DND-41 (cell line): ENCODE measurements at regions not wholly inside any gene's neighbourhood (a gene's known extent, or its start where the extent isn't known, plus 50 kb on each side); places are given as distances from the start of the nearest gene placed in this dataset.
"Not testable (repeated sequence)": the region's sequence is repeated elsewhere in the genome, so short reads cannot be mapped to it uniquely, and the experiment has no call there.

Source experiments
- ATAC-seq: fragments of 200-7000 bp; cut with Tn5 transposase; 3 replicates; pipeline ENCODE4 v1.9.1; 2021; ENCODE audit warnings: low read depth; ENCODE audit not compliant: insufficient read depth
- DNase-seq: peaks from one replicate; pipeline ENCODE4 v3.0.0-alpha.2; 2020
- H2AFZ ChIP-seq: 2 replicates; pipeline ENCODE4 v1.6.0; 2012; ENCODE audit warnings: low read depth, low read length
- H3K27ac ChIP-seq: 2 replicates; pipeline ENCODE4 v1.5.1; 2012; ENCODE audit warnings: low read length, inconsistent platforms
- H3K27me3 ChIP-seq: fragments of 200-600 bp; sonication (generic); 2 replicates; pipeline ENCODE4 v1.6.0; 2012; ENCODE audit warnings: low read length, mild to moderate bottlenecking, inconsistent platforms; ENCODE audit not compliant: insufficient read depth, poor library complexity
- H3K36me3 ChIP-seq: 2 replicates; pipeline ENCODE4 v1.5.1; 2012; ENCODE audit warnings: low read length, inconsistent platforms; ENCODE audit not compliant: insufficient read depth
- H3K4me1 ChIP-seq: 2 replicates; pipeline ENCODE4 v1.5.1; 2012; ENCODE audit warnings: mild to moderate bottlenecking, low read length; ENCODE audit not compliant: insufficient read depth
- H3K4me2 ChIP-seq: 2 replicates; pipeline ENCODE4 v1.6.0; 2012; ENCODE audit warnings: mild to moderate bottlenecking, moderate library complexity, low read length, inconsistent platforms; ENCODE audit not compliant: insufficient read depth
- H3K4me3 ChIP-seq, 2 experiments: fragments of 200-600 bp in 1 of 2; shearing (Covaris generic) in 1 of 2; 2 replicates each; pipeline ENCODE4 v1.5.1; 2012 to 2016; ENCODE audit warnings: inconsistent platforms in 2 of 2, low read length in 2 of 2, mild to moderate bottlenecking in 2 of 2, low read depth in 1 of 2, moderate library complexity in 1 of 2
- H3K79me2 ChIP-seq: 2 replicates; pipeline ENCODE4 v1.6.0; 2012; ENCODE audit warnings: low read length, inconsistent platforms; ENCODE audit not compliant: insufficient read depth
- H3K9ac ChIP-seq: 2 replicates; pipeline ENCODE4 v1.6.0; 2012; ENCODE audit warnings: low read depth, mild to moderate bottlenecking, inconsistent platforms, low read length, moderate library complexity
- H3K9me3 ChIP-seq: 2 replicates; pipeline ENCODE4 v1.5.1; 2012; ENCODE audit warnings: low read length, moderate library complexity, mild to moderate bottlenecking, inconsistent platforms; ENCODE audit not compliant: insufficient read depth, severe bottlenecking
- H4K20me1 ChIP-seq: 2 replicates; pipeline ENCODE4 v1.6.0; 2012; ENCODE audit warnings: low read length; ENCODE audit not compliant: insufficient read depth
- EZH2 ChIP-seq: IDR thresholded peaks from 3 replicates; pipeline ENCODE4 v1.6.1; 2012; ENCODE audit warnings: borderline replicate concordance, low read depth, mild to moderate bottlenecking, moderate library complexity, low read length, inconsistent platforms; ENCODE audit not compliant: severe bottlenecking
- TF ChIP-seq, protein P1 (sequence below): IDR thresholded peaks from 2 replicates; pipeline ENCODE4 v1.5.1; 2012; ENCODE audit warnings: borderline replicate concordance, low read length, moderate library complexity, mild to moderate bottlenecking; ENCODE audit not compliant: poor library complexity, severe bottlenecking; ENCODE audit errors: extremely low read depth

DNA sequence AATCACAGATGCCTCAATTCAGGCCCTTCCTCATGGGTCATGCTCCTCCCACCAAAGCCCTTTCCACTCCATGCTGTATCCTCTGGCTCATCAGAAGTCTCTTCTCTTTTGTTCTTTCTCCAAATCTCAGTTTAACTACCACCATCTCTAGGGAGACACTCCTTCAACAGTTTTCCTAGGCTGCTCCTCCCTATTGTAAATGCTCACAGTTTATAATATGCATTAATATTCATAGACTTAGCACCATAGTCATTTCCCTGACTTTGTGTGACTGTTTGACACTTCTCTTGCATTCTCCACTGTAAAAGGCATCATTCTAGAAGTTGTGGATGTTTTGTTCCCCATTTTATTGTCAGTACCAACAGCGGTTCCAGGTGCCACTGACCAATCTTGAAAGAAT, 226.5 kb upstream of the PRSS1 start:
- ATAC-seq (no peak), DNase-seq (no peak)
- Histone ChIP-seq H4K20me1 (no peaks in the 10 kb centered on the region), H2AFZ (no peak overlapping the region), H3K27me3 (no peaks in the 10 kb centered on the region), H3K4me3 (no peak overlapping the region), H3K79me2 (no peaks in the 10 kb centered on the region), H3K4me2 (no peak overlapping the region), H3K27ac (no peak overlapping the region; the same call in 1 of the 2 replicates), H3K9ac (no peak overlapping the region), H3K36me3 (no peaks in the 10 kb centered on the region), H3K9me3 (no peaks in the 10 kb centered on the region), H3K4me1 (peaks cover 32% of the 10 kb centered on the region)
- no peak for TF ChIP-seq EZH2
- TF ChIP-seq, protein P1, sequence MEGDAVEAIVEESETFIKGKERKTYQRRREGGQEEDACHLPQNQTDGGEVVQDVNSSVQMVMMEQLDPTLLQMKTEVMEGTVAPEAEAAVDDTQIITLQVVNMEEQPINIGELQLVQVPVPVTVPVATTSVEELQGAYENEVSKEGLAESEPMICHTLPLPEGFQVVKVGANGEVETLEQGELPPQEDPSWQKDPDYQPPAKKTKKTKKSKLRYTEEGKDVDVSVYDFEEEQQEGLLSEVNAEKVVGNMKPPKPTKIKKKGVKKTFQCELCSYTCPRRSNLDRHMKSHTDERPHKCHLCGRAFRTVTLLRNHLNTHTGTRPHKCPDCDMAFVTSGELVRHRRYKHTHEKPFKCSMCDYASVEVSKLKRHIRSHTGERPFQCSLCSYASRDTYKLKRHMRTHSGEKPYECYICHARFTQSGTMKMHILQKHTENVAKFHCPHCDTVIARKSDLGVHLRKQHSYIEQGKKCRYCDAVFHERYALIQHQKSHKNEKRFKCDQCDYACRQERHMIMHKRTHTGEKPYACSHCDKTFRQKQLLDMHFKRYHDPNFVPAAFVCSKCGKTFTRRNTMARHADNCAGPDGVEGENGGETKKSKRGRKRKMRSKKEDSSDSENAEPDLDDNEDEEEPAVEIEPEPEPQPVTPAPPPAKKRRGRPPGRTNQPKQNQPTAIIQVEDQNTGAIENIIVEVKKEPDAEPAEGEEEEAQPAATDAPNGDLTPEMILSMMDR: no peak

DNA sequence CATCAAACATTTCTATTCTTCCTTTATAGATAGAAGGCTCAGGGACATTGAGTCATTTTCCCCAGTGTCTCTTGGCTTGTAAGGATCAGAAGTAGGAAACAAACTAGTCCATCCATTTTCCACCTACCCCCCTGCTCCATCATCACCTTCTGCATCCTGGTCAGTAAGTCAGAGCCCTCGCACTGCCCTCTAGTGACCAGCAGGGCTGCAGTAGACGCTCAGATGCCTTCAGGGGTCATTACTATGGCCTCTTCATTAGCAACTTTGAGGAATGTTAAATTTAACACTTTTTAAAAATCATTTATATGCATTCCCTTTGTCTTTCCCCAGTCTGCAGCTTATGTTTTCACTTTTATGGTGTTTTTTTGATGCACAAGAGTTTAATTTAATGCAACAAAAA, 228.4 kb upstream of the PRSS1 start:
- peaks cover 50% of the 10 kb centered on the region for H3K4me1 ChIP-seq
- H3K27me3 ChIP-seq, H3K4me2 ChIP-seq, H3K9ac ChIP-seq, ATAC-seq, H2AFZ ChIP-seq, H3K36me3 ChIP-seq, DNase-seq, H3K9me3 ChIP-seq, H3K79me2 ChIP-seq, H4K20me1 ChIP-seq, H3K4me3 ChIP-seq: not testable (repeated sequence)
- TF ChIP-seq, protein P1: peak; percentile 43
- peak overlapping the region; percentile 79 for H3K27ac ChIP-seq

DNA sequence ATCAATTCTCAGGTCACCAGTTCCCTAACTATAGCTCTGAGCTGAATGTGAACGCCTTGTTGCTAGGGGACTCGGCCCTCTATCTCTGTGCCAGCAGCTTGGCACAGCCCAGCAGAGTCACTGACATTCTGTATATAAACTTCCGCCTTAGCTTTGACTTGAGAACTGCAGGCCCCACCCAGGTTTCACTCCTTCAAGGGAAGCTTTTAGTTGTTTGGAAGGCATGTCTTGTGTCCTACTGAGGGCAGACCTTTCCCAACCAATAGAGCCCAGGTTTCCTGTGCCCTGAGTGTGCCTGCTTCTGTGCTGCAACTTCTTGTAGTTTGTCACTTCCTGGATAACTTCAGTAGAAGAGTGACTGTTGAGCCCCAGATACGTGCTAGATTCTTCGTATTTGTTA, 228.8 kb upstream of the PRSS1 start:
- not testable (repeated sequence) for H2AFZ ChIP-seq, H3K27me3 ChIP-seq, ATAC-seq, DNase-seq, H3K79me2 ChIP-seq, H3K4me3 ChIP-seq, H4K20me1 ChIP-seq, H3K36me3 ChIP-seq, H3K9me3 ChIP-seq, H3K4me2 ChIP-seq
- peaks cover 55% of the 10 kb centered on the region for H3K4me1 ChIP-seq
- H3K27ac ChIP-seq: peak overlapping the region; percentile 79
- 0 out of 2 replicates have a peak overlapping the region, but pooled peaks have one; percentile 35 for H3K9ac ChIP-seq

DNA sequence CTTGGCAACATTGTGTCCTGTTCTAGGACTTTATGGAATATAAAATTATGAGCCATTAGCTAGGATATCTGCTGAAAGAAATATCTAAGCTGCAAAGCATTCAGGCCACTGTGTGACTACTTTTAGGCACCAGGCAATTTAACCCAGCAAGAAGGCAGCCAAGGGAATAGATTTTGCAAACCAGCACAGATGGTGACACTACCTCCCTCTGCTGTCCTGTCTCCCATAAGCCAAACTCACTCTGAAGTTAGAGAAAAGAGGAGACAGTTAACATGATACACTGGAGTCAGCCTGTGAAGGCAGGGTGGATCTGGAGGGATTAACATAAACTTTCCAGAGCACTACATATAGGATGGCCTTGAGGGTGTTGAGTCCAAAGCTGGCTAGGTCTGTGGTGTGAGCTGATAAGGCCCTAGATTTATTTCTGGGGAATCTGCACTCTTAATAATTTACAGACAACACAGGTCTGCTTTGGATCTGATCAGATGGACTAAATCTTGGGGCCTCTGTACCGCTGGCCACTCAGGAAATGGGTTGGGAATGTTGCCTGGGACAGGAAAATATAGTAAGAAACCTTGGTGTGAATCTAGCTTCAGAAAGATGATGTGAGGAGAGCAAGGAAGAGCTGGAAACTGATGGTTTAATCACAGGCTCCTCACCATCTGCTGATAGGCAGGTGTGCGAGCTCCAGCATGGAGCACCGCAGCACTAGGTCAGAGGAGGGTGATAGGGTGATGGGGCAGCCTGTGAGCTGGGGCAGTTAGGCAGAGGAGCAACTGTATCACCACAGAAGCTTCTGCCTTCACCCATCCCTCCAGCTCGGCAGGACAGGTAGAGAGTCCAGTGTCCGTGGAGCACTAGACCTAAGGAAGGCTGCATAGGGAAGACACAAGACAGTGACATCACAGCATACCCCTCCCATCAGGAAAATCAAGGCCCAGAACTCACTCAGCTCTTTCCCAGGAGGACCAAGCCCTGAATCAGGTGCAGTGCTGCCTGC, 229.9 kb upstream of the PRSS1 start:
- Histone ChIP-seq H3K27ac (peak overlapping the region; percentile 79), H3K79me2 (no peaks in the 10 kb centered on the region), H3K27me3 (no peaks in the 10 kb centered on the region), H2AFZ (no peak overlapping the region), H3K4me1 (peaks cover 65% of the 10 kb centered on the region), H4K20me1 (no peaks in the 10 kb centered on the region), H3K36me3 (no peaks in the 10 kb centered on the region), H3K4me2 (no peak overlapping the region), H3K4me3 (no peak overlapping the region), H3K9ac (peak overlapping the region; percentile 35; the same call in 1 of the 2 replicates), H3K9me3 (no peaks in the 10 kb centered on the region)
- TF ChIP-seq EZH2: no peak
- TF ChIP-seq, protein P1: peak; percentile 47
- DNase-seq: no peak
- ATAC-seq: no peak
